H1 (cell line): ENCODE measurements at regions not wholly inside any gene's neighbourhood (a gene's known extent, or its start where the extent isn't known, plus 50 kb on each side); places are given as distances from the start of the nearest gene placed in this dataset.

Source experiments
- CTCF ChIA-PET: fragments of 300-600 bp; sonication (Branson Sonifier 250); formaldehyde crosslinking; loops from one replicate; lab custom pipeline; 2021; ENCODE audit not compliant: partially characterized antibody; lab: Charles Lee
- POLR2A ChIA-PET: fragments of 300-600 bp; sonication (Branson Sonifier 250); formaldehyde crosslinking; loops from one replicate; lab custom pipeline; 2021; ENCODE audit warnings: inconsistent platforms; ENCODE audit not compliant: partially characterized antibody; lab: Charles Lee
- DNase-seq, 2 experiments: peaks; one replicate each; pipeline versions ENCODE4 v3.0.0 to v3.0.0-alpha.2; 2010 to 2022; ENCODE audit warnings: low spot score in 2 of 2, low read depth in 1 of 2, mixed read lengths in 1 of 2
- FAIRE-seq: peaks from 2 replicates; lab custom pipeline; 2011; peaks lifted over from hg19 to GRCh38; lab: Jason Lieb, UNC
- H2AFZ ChIP-seq: 2 replicates; pipeline ENCODE4 v1.8.1; 2012; ENCODE audit warnings: low read length, inconsistent platforms
- H2AK5ac ChIP-seq: 2 replicates; pipeline ENCODE4 v1.6.1; 2013; ENCODE audit warnings: low read depth, low read length
- H2BK120ac ChIP-seq: replicated peaks from 2 replicates; pipeline ENCODE3; 2013; ENCODE audit warnings: low read depth, low read length, inconsistent platforms
- H2BK12ac ChIP-seq: 2 replicates; pipeline ENCODE4 v1.6.1; 2013; ENCODE audit warnings: low read depth, low read length
- H2BK15ac ChIP-seq: 2 replicates; pipeline ENCODE4 v1.6.1; 2013; ENCODE audit warnings: low read length
- H2BK20ac ChIP-seq: 2 replicates; pipeline ENCODE4 v1.6.1; 2013; ENCODE audit warnings: low read length
- H2BK5ac ChIP-seq: 2 replicates; pipeline ENCODE4 v1.6.1; 2013; ENCODE audit warnings: low read depth, low read length
- H3K14ac ChIP-seq: 2 replicates; pipeline ENCODE4 v1.6.1; 2013; ENCODE audit warnings: inconsistent platforms; ENCODE audit not compliant: insufficient read length
- H3K18ac ChIP-seq: 2 replicates; pipeline ENCODE4 v1.6.1; 2013; ENCODE audit warnings: low read length; ENCODE audit errors: extremely low read depth
- H3K23ac ChIP-seq: 2 replicates; pipeline ENCODE4 v1.6.1; 2013; ENCODE audit warnings: inconsistent platforms; ENCODE audit not compliant: insufficient read length
- H3K23me2 ChIP-seq: 2 replicates; pipeline ENCODE4 v1.6.1; 2013; ENCODE audit warnings: low read depth, low read length
- H3K27ac ChIP-seq: 2 replicates; pipeline ENCODE4 v1.6.1; 2011; ENCODE audit warnings: low read depth, low read length, inconsistent platforms
- H3K27me3 ChIP-seq, 4 experiments: replicated peaks in 1 of 4; 1 replicate in 1 of 4; 2 replicates in 3 of 4; pipeline versions ENCODE4 v1.6.1 to v1.8.1; 2011 to 2013; ENCODE audit warnings: low read length in 3 of 4, mild to moderate bottlenecking in 3 of 4, inconsistent platforms in 2 of 4, mixed read lengths in 2 of 4, moderate library complexity in 1 of 4; ENCODE audit not compliant: control insufficient read depth in 3 of 4, insufficient read depth in 3 of 4; ENCODE audit errors: extremely low read depth in 1 of 4
- H3K36me3 ChIP-seq, 4 experiments: 2 replicates each; pipeline versions ENCODE4 v1.6.1 to v1.8.1; 2011 to 2013; ENCODE audit warnings: mild to moderate bottlenecking in 4 of 4, low read length in 3 of 4, moderate library complexity in 2 of 4, control low read depth in 1 of 4, inconsistent platforms in 1 of 4; ENCODE audit not compliant: insufficient read depth in 4 of 4, control insufficient read depth in 2 of 4
- H3K4ac ChIP-seq: replicated peaks from 2 replicates; pipeline ENCODE3; 2013; ENCODE audit warnings: low read length, low read depth, mixed read lengths, inconsistent platforms; ENCODE audit not compliant: insufficient read length
- H3K4me1 ChIP-seq, 4 experiments: replicated peaks in 1 of 4; 1 replicate in 1 of 4; 2 replicates in 3 of 4; pipeline versions ENCODE4 v1.6.1 to v1.8.1; 2011 to 2013; ENCODE audit warnings: low read length in 3 of 4, inconsistent platforms in 2 of 4, mixed read lengths in 1 of 4; ENCODE audit not compliant: insufficient read depth in 4 of 4, control insufficient read depth in 3 of 4
- H3K4me2 ChIP-seq, 2 experiments: 2 replicates each; pipeline versions ENCODE4 v1.6.1 to v1.8.1; 2011 to 2013; ENCODE audit warnings: low read depth in 2 of 2, low read length in 2 of 2, control low read depth in 1 of 2, inconsistent platforms in 1 of 2, mild to moderate bottlenecking in 1 of 2; ENCODE audit not compliant: insufficient read depth in 1 of 2
- H3K4me3 ChIP-seq, 4 experiments: fragments of 200-600, 300-600 bp in 1 of 4; sonication (generic), shearing (Covaris generic), sonication (Bioruptor Twin) in 1 of 4; 2 replicates each; pipeline versions ENCODE4 v1.5.1 to v1.8.1; 2011 to 2016; ENCODE audit warnings: low read length in 4 of 4, low read depth in 3 of 4, control low read depth in 2 of 4, inconsistent platforms in 2 of 4, mild to moderate bottlenecking in 2 of 4, mixed read lengths in 1 of 4, moderate library complexity in 1 of 4; ENCODE audit not compliant: insufficient read depth in 2 of 4; ENCODE audit errors: extremely low read depth in 1 of 4
- H3K56ac ChIP-seq: replicated peaks from 2 replicates; pipeline ENCODE3; 2013; ENCODE audit warnings: low read depth, mild to moderate bottlenecking, mixed read lengths, low read length, inconsistent platforms; ENCODE audit not compliant: insufficient read length
- H3K79me1 ChIP-seq: 2 replicates; pipeline ENCODE4 v1.6.1; 2013; ENCODE audit warnings: low read depth, low read length, control low read depth
- H3K79me2 ChIP-seq, 2 experiments: 2 replicates each; pipeline versions ENCODE4 v1.6.1 to v1.8.1; 2012 to 2013; ENCODE audit warnings: low read length in 2 of 2, mild to moderate bottlenecking in 2 of 2, inconsistent platforms in 1 of 2; ENCODE audit not compliant: insufficient read depth in 2 of 2, control insufficient read depth in 1 of 2
- H3K9ac ChIP-seq, 4 experiments: replicated peaks in 1 of 4; 1 replicate in 1 of 4; 2 replicates in 3 of 4; pipeline versions ENCODE4 v1.6.1 to v1.8.1; 2011 to 2013; ENCODE audit warnings: low read depth in 3 of 4, low read length in 3 of 4, control low read depth in 2 of 4, mild to moderate bottlenecking in 2 of 4, moderate library complexity in 2 of 4, inconsistent platforms in 1 of 4; ENCODE audit errors: extremely low read depth in 1 of 4
- H3K9me3 ChIP-seq, 2 experiments: 2 replicates each; pipeline versions ENCODE4 v1.6.1 to v1.8.1; 2012 to 2013; ENCODE audit warnings: mild to moderate bottlenecking in 2 of 2, moderate library complexity in 2 of 2, control low read depth in 1 of 2, inconsistent platforms in 1 of 2, low read depth in 1 of 2, low read length in 1 of 2, mixed read lengths in 1 of 2; ENCODE audit not compliant: insufficient read depth in 2 of 2
- H4K20me1 ChIP-seq, 2 experiments: replicated peaks in 1 of 2; 2 replicates each; pipeline versions ENCODE3 to v1.8.1; 2011 to 2013; ENCODE audit warnings: inconsistent platforms in 2 of 2, low read length in 2 of 2, mild to moderate bottlenecking in 1 of 2; ENCODE audit not compliant: insufficient read depth in 2 of 2, control insufficient read depth in 1 of 2
- H4K5ac ChIP-seq: 2 replicates; pipeline ENCODE4 v1.6.1; 2013; ENCODE audit warnings: low read length, low read depth, mixed read lengths, inconsistent platforms; ENCODE audit not compliant: insufficient read length
- H4K8ac ChIP-seq: 2 replicates; pipeline ENCODE4 v1.8.0; 2013; ENCODE audit warnings: mild to moderate bottlenecking, moderate library complexity, low read length, inconsistent platforms; ENCODE audit not compliant: insufficient read depth; ENCODE audit errors: extremely low read depth
- H4K91ac ChIP-seq: replicated peaks from 2 replicates; pipeline ENCODE3; 2013; ENCODE audit warnings: low read length, mixed read lengths, inconsistent platforms; ENCODE audit not compliant: insufficient read length
- BACH1 ChIP-seq: IDR thresholded peaks from 2 replicates; pipeline ENCODE4 v1.6.1; 2012; ENCODE audit warnings: low read length, improper control_type of control experiment
- ZNF274 ChIP-seq: IDR thresholded peaks from 2 replicates; pipeline ENCODE4 v1.7.0; 2012; ENCODE audit warnings: low read length, borderline replicate concordance; ENCODE audit errors: extremely low read depth
- WGBS, 2 experiments: shearing (Covaris generic) in 1 of 2; methylation state at CpG; one replicate each; pipeline versions ENCODE4 v1.1.6 to v1.1.7; 2013 to 2015; ENCODE audit warnings: low lambda C conversion rate in 2 of 2, mixed read lengths in 2 of 2, inconsistent platforms in 1 of 2, low coverage in 1 of 2, missing lambda C conversion rate in 1 of 2; ENCODE audit not compliant: insufficient replicate concordance in 2 of 2, insufficient coverage in 1 of 2, insufficient read length in 1 of 2; ENCODE audit errors: extremely low coverage in 1 of 2, missing lambda C conversion rate in 1 of 2; 5-methylcytosine and 5-hydroxymethylcytosine counted together

GRCh38 chr17:34525651-34526050 lies 53.7 kb upstream of the TMEM132E start:
- H2BK120ac ChIP-seq, result no peak overlapping the region
- no peak overlapping the region for H3K9ac ChIP-seq
- H4K20me1 ChIP-seq, result no peaks in the 10 kb centered on the region
- no peaks in the 10 kb centered on the region for H3K79me1 ChIP-seq
- no peaks in the 10 kb centered on the region; a peak in 1 of 7 replicates for H3K27me3 ChIP-seq
- no peak overlapping the region for H2AK5ac ChIP-seq
- no peak overlapping the region for H4K91ac ChIP-seq
- TF ChIP-seq ZNF274 (no peak), BACH1 (no peak)
- H3K79me2 ChIP-seq, result no peaks in the 10 kb centered on the region
- no peak overlapping the region for H4K8ac ChIP-seq
- H3K4me2 ChIP-seq, result no peak overlapping the region
- DNase-seq, result no peak
- no peak overlapping the region for H2BK12ac ChIP-seq
- no peak for FAIRE-seq
- H3K36me3 ChIP-seq, result no peaks in the 10 kb centered on the region
- no peak overlapping the region for H4K5ac ChIP-seq
- H2BK20ac ChIP-seq, result no peak overlapping the region
- no peak overlapping the region for H2BK15ac ChIP-seq
- no peaks in the 10 kb centered on the region for H3K23me2 ChIP-seq
- no peak overlapping the region for H3K56ac ChIP-seq
- no peak overlapping the region for H3K18ac ChIP-seq
- no peak overlapping the region for H3K23ac ChIP-seq
- CTCF ChIA-PET, result interaction anchor here (0.7 to 5.7 kb wide), 11 partner anchors 9 to 142 kb away, joined by 3 to 46 read pairs (median 5); no protein-coding TSS in a partner anchor
- H3K9me3 ChIP-seq, result no peaks in the 10 kb centered on the region
- H2AFZ ChIP-seq, result no peak overlapping the region
- no peak overlapping the region for H3K27ac ChIP-seq
- H3K14ac ChIP-seq, result no peak overlapping the region
- no peak overlapping the region for H3K4me3 ChIP-seq
- POLR2A ChIA-PET, result no interaction called here
- no peak overlapping the region for H2BK5ac ChIP-seq
- no peak overlapping the region for H3K4ac ChIP-seq
- H3K4me1 ChIP-seq, result no peaks in the 10 kb centered on the region
- WGBS, 2 experiments, result 80% methylated on average over 4 of the region's 4 CpGs; no CpG with 5 or more reads in 1 of the 2 experiments
